ENCODE measurements at regions not wholly inside any gene's neighbourhood (a gene's known extent, or its start where the extent isn't known, plus 50 kb on each side); places are given as distances from the start of the nearest gene placed in this dataset.

- Histone ChIP-seq H3K79me2 (ENCODE audit: insufficient read depth, low read length) (no peaks in the 10 kb centered on the region), H3K27ac (ENCODE audit: low read depth, low read length) (no peak overlapping the region), H2AFZ (ENCODE audit: low read depth, low read length, poor library complexity, severe bottlenecking) (no peak overlapping the region), H3K4me1 (ENCODE audit: control insufficient read depth in 1 of 2, insufficient read depth in 2 of 2, low read length in 2 of 2) (no peaks in the 10 kb centered on the region), H3K9me3 (ENCODE audit: control insufficient read depth in 1 of 2, insufficient read depth in 1 of 2, low read depth in 1 of 2, low read length in 2 of 2) (no peaks in the 10 kb centered on the region), H3K4me2 (ENCODE audit: low read length) (no peak overlapping the region), H3K4me3 (replicated peaks in 1 of 2; ENCODE audit: low read depth in 1 of 2, low read length in 2 of 2) (no peak overlapping the region), H4K20me1 (ENCODE audit: insufficient read depth) (no peaks in the 10 kb centered on the region), H3K9ac (ENCODE audit: low read length) (no peak overlapping the region), H3K27me3 (ENCODE audit: insufficient read depth, low read length) (no peaks in the 10 kb centered on the region), H3K36me3 (ENCODE audit: control insufficient read depth in 1 of 2, insufficient read depth in 2 of 2, low read length in 2 of 2) (no peaks in the 10 kb centered on the region), H3K9me2 (ENCODE audit: insufficient read depth) (no peaks in the 10 kb centered on the region)
- intact Hi-C loops (cut with micrococcal nuclease): no loop called here
- no peak for DNase-seq (ENCODE audit: low read depth, low spot score)
- RAD21 ChIA-PET (ENCODE audit: low non-redundant PET in 1 of 2, low total read pairs in 2 of 2, uncharacterized antibody in 2 of 2, unreplicated experiment in 2 of 2): no interaction called here
- CTCF ChIA-PET: no interaction called here
- TF ChIP-seq POLR2AphosphoS5 (IDR thresholded peaks at IDR 0.05; ENCODE audit: low read depth, low read length) (no peak), ZFX (IDR thresholded peaks at IDR 0.05) (no peak), YY1 (IDR thresholded peaks at IDR 0.05; ENCODE audit: extremely low read depth, insufficient replicate concordance, low read depth, low read length) (no peak), ELF1 (IDR thresholded peaks at IDR 0.05; ENCODE audit: borderline replicate concordance, low read depth) (no peak), JUND (IDR thresholded peaks at IDR 0.05) (no peak)
- POLR2A ChIA-PET: no interaction called here
- no peak for ATAC-seq
- no TSS peak for BruUV-seq (replicated peaks)
Measured at GRCh38 chr1:163912170-163912884, 590.6 kb downstream of the NUF2 start.

GRCh38 chr1:163914785-163915413 is 593.1 kb downstream of the NUF2 start:
- Histone ChIP-seq H2AFZ (ENCODE audit: low read depth, low read length, poor library complexity, severe bottlenecking) (no peak overlapping the region), H3K27me3 (ENCODE audit: insufficient read depth, low read length) (no peaks in the 10 kb centered on the region), H3K9ac (ENCODE audit: low read length) (no peak overlapping the region), H3K4me2 (ENCODE audit: low read length) (no peak overlapping the region), H3K4me1 (ENCODE audit: control insufficient read depth in 1 of 2, insufficient read depth in 2 of 2, low read length in 2 of 2) (no peaks in the 10 kb centered on the region), H3K27ac (ENCODE audit: low read depth, low read length) (no peak overlapping the region), H3K9me3 (ENCODE audit: control insufficient read depth in 1 of 2, insufficient read depth in 1 of 2, low read depth in 1 of 2, low read length in 2 of 2) (no peaks in the 10 kb centered on the region), H3K9me2 (ENCODE audit: insufficient read depth) (no peaks in the 10 kb centered on the region), H3K4me3 (replicated peaks in 1 of 2; ENCODE audit: low read depth in 1 of 2, low read length in 2 of 2) (no peak overlapping the region), H3K79me2 (ENCODE audit: insufficient read depth, low read length) (no peaks in the 10 kb centered on the region), H4K20me1 (ENCODE audit: insufficient read depth) (no peaks in the 10 kb centered on the region), H3K36me3 (ENCODE audit: control insufficient read depth in 1 of 2, insufficient read depth in 2 of 2, low read length in 2 of 2) (no peaks in the 10 kb centered on the region)
- ChIA-PET POLR2A (no interaction called here), CTCF (no interaction called here), RAD21 (ENCODE audit: low non-redundant PET in 1 of 2, low total read pairs in 2 of 2, uncharacterized antibody in 2 of 2, unreplicated experiment in 2 of 2) (no interaction called here)
- ATAC-seq (no peak), DNase-seq (ENCODE audit: low read depth, low spot score) (no peak)
- intact Hi-C loops (cut with micrococcal nuclease): no loop called here
- BruUV-seq (replicated peaks): no TSS peak
- no peak for TF ChIP-seq FOSL1 (IDR thresholded peaks at IDR 0.05; ENCODE audit: low read depth)
- no peak for TF ChIP-seq JUND (IDR thresholded peaks at IDR 0.05)
- TF ChIP-seq CEBPB (IDR thresholded peaks at IDR 0.05; ENCODE audit: low read depth): no peak
- TF ChIP-seq, protein P1, sequence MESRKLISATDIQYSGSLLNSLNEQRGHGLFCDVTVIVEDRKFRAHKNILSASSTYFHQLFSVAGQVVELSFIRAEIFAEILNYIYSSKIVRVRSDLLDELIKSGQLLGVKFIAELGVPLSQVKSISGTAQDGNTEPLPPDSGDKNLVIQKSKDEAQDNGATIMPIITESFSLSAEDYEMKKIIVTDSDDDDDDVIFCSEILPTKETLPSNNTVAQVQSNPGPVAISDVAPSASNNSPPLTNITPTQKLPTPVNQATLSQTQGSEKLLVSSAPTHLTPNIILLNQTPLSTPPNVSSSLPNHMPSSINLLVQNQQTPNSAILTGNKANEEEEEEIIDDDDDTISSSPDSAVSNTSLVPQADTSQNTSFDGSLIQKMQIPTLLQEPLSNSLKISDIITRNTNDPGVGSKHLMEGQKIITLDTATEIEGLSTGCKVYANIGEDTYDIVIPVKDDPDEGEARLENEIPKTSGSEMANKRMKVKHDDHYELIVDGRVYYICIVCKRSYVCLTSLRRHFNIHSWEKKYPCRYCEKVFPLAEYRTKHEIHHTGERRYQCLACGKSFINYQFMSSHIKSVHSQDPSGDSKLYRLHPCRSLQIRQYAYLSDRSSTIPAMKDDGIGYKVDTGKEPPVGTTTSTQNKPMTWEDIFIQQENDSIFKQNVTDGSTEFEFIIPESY (IDR thresholded peaks at IDR 0.05; ENCODE audit: extremely low read depth, insufficient replicate concordance, low read length): no peak
- no peak for TF ChIP-seq ZNF274 (IDR thresholded peaks at IDR 0.05; ENCODE audit: low read depth, low read length)
- TF ChIP-seq TCF7L2 (IDR thresholded peaks at IDR 0.05; ENCODE audit: borderline replicate concordance, extremely low read depth, insufficient read depth, insufficient read length): no peak
- no peak for TF ChIP-seq SIN3A (IDR thresholded peaks at IDR 0.05; ENCODE audit: low read depth)
- no peak for TF ChIP-seq REST (IDR thresholded peaks at IDR 0.05; ENCODE audit: low read depth)
- TF ChIP-seq SP1 (IDR thresholded peaks at IDR 0.05; ENCODE audit: low read depth): no peak
- TF ChIP-seq EGR1 (IDR thresholded peaks at IDR 0.05; ENCODE audit: low read depth): no peak

Measured in HCT116 (cell line).